NCI-H82 treated with DMSO at 0.1 percent for 48 hours (cell line): ENCODE measurements at regions not wholly inside any gene's neighbourhood (a gene's known extent, or its start where the extent isn't known, plus 50 kb on each side); places are given as distances from the start of the nearest gene placed in this dataset.

Source experiments
- DNase-seq: peaks from one replicate; lab custom pipeline; 2025; ENCODE audit not compliant: unreplicated experiment; lab: John Stamatoyannopoulos, UW

DNA sequence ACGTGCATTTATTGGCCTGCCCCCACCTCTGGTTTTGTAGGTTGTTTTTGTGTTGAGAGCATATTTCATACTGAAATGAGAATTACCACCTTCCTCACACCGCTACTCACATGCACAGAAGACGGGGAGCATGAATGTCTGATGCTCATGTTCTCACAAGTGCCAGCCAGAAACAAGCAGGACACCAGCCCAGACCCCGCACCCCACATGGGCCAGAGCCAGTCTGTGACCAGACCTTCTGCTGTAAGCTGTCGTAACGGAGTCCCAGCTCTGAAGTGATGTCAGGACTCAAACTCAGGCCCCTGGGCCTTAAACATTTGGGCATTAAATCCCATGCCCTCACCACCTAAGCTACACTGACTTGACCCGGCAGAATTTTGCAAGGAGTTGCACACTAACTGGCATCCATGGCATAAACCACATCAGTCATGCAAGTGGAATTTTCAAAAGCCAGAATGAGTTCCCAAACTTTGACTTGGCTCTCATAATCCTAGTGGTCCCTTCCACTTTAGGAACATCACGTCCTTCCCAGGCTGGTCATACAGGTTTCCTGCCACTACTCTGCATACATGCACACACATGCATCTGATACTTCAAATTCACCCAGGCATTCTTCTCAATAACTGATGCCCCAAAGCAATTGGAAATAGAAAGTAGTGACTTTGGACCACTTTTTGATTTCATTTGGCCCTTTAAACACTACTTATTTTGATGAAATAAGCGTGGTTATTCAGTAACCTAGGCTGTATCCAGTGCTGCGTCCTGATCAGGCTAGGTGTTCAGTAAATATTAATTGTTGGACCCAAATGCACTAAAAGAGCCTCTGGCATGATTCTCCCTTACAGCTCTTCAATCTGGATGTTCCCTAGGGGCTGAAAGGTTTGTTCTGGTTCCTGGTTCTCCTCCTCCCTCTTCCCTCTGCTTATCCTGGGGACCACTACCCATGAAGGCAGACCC, 223.1 kb upstream of the ID2 start:
- DNase-seq: no peak

DNA sequence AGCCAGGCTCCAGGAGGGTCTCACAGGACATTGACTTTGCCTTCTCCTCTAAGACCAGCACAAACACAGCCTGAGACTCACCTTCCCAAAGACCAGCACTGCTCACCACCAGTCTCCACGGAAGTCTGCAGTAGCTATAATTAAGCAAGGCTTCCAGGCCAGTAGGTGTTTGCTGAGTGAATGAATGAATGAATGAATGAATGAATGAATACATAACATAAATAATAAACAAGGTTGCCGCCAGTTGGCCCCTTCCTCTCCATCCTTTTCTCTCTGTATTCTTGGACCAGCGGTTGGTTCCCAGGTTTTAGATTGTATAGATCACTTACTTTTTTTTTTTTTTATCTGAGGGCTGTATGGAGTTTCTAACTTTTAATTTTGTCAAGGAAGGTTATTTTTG, 222.4 kb upstream of the ID2 start:
- DNase-seq: no peak

DNA sequence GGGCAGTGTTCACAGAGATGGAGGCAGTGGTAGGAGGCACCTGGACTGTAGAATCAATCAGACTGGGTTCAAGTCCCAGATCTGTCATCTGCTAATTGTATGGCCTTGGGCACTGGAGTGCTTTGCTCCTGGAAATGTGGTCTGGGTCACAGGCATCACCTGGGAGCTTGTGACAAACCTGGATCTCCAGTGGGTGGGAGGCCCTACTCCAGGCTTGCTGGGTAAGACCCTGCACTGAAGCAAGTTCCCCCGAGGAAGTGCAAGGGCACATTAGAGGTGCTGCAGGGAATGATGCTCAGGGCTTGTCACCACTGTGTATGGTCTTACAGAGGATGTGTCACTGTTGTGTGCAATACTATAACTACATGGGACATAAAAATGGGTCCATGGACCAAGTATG, 220.5 kb upstream of the ID2 start:
- no peak for DNase-seq

DNA sequence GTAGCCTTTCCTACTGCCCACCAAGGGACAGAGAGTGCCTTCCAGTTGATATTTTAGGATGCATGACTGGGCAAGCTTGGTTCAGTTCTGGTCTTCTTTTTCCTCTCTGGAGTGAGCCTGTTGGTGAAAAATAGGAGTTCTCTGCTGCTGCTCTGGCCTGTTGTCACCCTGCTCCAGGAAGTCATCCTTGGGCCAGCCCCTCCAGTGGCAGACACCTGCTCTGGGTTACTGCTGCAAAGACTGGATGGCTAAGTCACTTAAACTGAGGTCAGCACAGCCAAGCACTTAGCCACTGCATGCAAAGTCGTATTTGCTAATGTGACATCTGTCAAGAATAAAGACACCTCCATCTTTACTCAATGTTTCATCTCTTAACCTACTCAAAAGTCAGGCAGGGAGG, 219.6 kb upstream of the ID2 start:
- DNase-seq: no peak

DNA sequence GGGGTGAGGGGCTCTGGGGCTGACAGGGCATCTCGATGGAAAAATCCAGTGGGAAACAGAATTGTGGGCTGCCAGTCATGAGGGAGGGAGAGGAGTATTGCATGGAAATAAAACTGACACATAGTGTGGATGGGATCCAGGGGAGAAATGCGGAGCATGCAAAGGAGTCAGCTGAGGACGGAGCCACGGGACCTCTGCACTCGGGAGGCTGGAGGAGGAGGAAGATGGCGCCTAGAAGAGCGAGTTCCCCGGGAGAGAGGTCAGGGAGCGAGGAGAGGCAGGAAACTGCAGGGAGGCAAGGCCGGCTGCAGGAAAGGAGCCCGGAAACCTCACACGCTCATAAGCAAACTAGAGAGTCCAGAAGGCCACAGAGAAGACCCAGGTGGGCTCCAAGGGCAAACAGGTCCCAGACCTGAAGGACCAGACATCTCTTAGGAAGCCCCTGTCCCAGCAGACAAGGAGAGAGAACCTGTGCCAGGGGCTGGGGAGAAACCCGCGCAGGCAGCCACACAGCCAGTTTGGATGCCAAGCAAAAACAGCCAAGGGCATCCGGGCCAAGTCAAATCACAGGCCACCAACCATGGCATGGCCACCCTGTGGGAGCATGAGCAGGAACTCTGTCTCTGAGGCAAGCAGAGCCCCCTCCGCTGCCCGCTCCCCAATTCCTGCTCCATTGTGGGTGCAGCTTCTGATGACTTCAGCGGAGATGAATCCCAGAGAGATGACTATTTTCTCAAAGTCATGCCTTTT, 218.8 kb upstream of the ID2 start:
- DNase-seq: no peak

DNA sequence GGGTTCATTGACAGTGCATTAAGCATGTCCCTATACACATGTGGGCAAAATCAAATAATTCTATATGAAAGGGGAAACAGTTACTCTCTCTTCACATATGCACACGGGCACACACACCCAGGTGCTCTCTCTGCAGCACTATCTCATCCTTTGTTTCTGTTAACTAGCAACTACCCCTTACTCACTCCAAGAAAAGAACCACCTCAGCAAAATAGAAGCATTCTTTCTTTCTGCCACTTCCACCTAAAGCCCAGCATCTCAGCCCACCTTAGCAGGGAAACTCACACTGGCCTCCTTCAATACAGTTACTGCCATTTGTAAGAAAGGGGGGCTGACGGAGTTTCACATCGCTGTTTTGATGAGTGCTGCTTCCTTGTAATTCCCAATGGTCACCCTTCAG, 216.3 kb upstream of the ID2 start:
- DNase-seq: no peak

DNA sequence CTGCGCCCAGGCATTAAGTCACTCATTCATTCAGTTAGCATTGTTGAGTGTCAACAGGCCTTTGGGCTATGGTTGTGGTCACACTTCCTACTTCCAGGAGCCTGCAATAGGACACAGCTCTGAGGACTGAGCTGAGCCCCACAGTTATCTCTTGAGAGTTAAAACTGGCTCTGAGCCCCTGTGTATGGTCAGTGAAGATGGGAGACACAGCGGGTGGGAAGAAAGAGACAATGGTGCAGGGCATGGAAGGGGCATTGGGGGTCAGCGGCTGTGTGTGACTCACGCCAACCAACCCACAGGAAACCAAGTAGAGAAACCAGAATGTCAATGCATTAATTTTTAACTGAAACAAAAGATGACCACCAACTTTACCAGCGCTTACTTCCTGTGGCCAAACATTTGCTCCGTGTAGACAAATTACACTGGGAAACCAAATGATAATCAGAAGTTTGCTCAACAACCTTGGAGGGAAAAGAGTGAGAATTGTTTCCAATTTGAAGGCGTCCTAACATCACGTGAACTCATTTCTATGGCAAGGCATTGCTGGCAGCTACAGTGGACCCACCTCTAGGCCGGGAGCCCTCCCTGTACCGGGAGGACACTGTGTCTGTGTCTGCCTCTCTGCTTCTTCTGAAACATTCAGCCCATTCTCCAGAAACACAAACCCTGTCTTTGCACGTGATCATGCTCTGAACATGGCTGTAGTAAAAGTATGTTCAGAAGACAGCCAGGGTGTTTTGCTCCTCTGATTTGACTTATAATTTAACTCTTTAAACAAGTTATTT, 212.0 kb upstream of the ID2 start:
- DNase-seq: no peak

DNA sequence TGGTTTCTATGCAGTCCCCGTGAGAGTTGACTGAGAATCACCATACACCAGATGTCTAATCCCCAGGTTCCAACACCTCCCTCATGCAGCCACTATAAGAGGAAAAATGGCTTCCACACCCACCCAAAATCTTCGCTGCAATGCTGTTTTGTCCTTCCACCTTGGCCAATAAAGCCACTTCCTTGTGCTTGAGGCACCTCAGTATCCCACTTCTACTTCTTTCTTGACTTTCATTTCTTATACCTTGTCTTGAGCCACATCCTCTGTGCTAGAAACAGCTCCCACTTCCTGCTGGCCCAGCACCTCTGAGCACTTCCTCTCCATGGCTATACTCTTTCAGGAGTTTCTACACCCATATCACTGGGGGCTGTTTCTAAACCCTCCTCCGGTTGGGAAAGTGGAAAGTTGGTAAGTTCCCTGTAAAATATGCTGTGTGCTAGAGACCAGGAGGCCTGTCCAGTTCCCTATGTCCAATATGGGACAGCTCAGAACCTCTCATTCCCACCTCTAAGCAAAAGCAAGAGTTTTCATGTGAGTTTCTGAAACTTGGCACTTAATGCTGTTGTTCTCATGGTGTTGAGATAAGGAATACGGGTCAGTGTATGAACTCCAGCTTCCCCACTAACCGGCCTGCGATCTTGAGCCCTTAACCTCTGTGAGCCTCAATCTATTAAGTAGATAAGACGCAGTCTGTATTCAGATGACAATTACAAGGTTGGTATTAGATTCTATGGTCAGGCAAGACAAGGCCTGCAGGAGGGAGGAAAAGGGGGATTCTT, 209.1 kb upstream of the ID2 start:
- DNase-seq: no peak

DNA sequence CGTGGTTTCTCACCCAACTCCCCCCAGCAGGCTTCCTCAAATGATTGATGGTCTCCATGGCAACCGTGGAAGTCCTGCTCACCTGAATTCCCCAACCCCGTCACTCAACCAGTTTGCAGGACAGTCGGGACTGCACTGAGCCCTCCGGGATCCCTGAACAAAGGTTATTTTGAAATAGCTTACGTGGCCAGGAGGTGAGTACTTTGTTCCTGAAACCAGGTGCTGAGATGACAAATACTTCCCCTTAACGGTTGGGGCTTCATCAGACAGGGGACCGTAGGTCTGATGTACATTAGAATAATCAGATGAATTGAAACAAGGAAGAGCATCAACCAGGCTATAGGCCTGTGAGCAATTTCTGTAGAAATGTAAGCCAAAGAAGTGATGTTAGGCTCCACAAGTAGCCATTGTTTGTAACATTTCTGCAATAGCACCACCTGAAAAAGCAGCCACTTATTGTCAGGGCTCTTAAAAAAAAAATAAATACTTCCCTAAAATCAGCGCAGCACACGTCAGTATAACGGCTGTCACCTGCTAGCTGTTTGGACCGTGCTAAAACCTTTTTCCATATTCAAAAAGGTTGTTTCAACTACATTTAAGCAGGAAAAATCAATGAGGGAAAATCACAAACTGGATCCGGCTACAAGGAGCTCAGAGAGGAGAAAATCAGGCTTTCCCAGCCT, 206.4 kb upstream of the ID2 start:
- DNase-seq: no peak

DNA sequence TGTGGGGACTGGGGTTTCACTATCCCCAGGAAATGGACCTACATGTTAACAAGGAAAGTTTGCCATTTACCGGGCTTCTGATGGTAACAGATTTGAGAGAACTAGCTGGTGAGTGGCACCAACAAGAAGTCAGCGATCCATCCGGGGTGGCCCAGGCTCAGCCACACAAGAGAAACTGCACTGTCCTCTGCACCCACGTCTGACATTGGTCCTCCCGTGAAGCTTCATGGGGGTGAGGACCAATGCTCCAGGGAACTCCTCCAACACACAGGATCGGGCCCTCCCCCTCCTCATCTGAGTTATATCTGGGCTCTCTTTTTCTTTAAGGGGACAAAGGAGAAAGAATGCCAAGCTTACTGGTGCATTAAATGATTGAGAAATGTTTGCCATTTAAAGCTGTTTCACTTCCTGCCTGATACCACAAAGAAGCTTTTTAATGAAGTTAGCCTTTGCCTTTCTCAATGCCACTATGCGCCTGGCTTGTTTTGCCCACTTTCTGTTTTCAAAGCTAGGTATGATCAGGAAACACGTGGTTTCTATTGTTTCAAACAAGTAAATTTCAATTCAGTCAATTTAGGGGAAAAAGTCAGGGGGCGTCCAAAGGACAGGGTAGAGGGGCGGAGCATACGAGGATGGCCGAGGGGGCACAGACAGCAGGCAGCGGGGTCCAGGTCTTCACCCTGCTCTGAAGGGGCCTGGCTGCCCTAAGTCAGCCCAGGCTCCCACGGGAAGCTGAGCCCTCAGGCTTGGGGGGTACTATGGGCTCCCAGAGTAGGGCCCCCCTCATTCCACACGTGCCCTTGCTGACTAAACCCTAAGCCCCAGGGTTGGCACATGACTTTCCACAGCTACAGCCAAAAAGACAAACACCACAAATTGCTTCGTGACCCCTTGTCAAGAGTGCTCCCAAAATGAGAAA, 204.0 kb upstream of the ID2 start:
- no peak for DNase-seq

DNA sequence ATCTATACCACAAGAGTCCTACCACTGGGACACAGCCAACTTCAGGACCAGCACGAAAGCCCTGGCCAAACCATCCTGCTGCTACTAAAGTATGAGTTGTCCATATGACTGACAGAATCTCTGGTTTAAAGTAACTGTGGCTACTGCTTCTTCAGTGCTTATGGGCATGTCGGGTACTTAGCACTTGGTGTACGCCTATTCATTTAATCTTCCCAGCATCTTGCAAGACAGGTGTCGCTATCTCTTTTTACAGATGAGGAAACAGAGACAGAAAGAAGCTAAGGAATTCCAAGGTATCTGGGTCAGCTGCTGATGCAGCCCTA, 203.4 kb upstream of the ID2 start:
- DNase-seq: no peak

DNA sequence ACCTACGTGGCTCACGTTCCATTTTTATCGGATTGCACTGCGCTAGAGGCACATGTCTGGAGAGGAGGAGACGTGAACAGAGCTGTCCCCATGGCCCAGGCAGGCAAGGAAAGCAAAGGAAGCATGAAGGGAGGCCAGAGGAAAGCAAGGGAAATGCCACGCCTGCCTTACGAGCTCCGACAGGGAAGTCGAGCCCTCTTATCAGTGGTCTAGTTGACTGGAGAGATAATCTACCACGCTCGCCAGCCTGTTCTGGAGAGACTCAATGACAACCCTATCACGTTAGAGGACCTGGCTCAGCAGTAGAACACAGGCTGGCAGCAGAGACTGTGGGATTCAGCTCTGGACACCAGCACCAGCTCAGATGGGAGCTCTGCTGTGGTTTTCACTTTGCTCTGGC, 202.6 kb upstream of the ID2 start:
- no peak for DNase-seq

DNA sequence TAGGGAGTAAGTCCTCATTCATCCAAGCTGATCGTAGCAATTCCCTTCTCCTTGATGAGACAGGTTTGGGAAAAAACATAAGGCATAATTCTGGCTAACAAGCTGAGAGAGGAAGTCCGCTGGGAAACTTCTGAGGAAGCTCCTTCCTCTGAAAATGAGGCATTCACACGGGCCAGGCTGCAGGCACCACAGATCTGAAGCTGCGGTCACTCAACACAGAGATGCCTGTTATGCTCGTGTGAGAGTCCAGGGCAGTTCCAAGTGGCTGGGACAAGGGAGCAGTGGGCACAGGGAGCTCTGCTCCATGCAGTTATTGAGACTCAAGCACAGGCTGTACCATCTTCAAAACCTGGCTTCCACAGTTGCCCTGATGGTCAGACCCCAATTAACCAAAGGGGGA, 200.9 kb upstream of the ID2 start:
- no peak for DNase-seq

DNA sequence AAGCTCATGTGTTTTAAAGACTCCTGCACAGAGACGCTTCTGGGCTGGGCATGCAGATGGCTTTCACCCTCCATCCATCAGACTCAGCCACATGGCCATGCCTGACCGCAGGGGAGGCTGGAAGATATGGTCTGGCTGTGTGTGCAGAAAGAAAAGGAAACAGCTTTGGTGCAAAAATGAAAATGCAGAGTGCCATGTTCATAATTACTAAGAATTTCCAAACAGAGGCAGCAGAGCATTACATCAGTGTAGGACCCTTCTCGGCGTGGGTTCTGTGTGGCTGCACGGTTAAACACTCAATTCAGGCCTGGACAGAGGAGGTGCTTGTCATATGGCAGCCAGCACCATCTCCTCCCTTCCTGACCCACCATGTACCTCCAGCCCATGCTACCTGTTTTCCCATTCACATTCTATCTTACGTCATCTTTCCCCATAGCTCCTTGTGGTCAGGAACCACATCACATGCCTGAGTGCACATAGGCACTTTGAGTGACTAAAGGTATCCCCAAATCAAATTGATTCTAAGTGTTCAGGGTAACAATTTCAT, 200.3 kb upstream of the ID2 start:
- no peak for DNase-seq

DNA sequence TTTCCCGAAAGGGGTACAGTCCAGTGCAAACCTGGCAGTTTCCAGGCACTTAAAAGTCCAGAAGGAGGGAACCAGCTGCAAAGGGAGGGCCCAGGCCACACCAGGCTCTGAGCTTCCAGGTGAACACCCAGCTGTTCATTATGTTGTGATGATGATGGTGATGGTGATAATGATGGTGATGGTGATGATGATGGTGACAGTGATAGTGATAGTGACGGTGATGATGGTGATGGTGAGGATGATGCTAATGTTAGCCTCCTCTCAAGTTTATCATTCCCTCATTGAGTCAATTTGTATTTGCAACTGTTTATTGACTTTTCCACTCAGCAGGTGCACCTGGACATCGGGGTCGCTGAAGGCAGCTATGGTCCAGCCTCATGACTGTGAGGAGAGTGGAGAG, 199.4 kb upstream of the ID2 start:
- no peak for DNase-seq

DNA sequence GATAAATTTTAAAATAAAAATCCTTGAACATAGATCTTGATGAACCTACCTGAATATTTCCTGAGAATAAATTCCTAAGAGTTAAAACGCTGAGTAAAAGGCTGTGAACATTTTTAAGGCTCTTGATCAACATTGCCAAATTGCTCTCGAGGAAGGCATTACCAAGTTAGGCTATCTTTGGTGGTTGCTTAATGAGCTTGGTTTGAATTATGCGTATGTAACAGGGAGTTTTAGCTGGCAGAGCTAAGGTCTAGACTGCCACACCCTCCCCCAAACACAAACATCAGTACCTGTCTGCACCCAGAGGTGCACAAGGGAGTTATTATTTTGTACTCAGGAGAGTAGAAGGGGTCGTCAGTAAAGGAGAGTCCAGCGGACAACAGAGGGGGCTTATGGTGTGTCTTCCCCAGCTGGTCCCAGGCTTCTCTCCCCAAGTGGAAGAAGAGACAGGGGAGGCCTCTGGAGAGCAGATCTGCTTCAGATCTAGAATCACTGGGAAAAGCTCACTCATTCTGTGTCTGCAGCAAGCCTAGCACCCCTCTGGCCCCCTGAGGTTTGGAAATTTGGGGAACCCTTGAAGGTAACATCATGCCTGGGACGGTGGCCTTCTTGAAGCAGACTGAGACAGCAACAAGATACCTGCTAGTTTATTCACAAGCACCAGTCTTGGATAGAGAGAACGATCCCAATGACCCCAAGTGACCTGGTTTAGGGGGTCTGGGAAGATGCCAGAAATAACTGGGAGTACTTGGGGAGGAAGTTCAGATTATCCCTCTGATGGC, 197.2 kb upstream of the ID2 start:
- DNase-seq: no peak

DNA sequence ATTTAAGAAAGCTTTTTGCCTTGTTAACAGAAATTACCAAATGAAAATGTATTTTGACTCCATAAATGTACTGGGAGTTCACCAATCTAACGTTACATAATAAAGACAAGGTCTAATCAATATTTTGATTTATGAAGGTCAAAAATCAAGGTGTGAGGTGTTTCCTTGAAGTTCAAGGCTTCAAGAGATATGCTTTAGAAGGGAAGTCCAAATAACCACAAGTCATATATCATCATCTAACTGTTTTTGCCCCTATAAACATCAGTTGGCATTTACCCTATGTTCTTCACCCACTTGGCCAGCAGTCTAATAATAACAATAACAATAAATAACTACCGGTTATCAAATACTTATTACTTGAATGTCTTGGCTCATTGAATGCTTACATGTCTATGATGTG, 196.1 kb upstream of the ID2 start:
- no peak for DNase-seq

DNA sequence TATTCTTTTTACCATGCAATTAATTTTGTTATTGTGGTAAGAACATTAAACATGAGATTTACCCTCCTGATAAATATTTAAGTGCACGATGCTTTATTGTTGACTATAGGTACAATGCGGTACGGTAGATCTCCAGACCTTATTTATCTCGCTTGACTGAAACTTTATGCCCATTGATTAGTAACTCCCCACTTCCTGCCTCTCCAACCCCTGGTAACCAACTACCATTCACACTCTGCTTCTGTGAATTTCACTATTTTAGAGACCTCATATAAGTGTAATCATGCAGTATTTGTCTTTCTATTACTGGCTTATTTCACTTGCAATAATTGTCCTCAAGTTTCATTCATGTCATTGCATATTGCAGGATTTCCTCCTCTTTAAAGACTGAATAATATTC, 195.7 kb upstream of the ID2 start:
- no peak for DNase-seq
